Upper lobe of left lung (tissue), 6 donors: ENCODE measurements at regions not wholly inside any gene's neighbourhood (a gene's known extent, or its start where the extent isn't known, plus 50 kb on each side); places are given as distances from the start of the nearest gene placed in this dataset.

Experiments
- ATAC-seq, 2 donors: fragments of 200-7000 bp; cut with Tn5 transposase; one replicate each; pipeline ENCODE4 v1.9.1; 2022; ENCODE audit warnings: mild to moderate bottlenecking in 2 of 2, moderate library complexity in 2 of 2; ENCODE audit not compliant: low FRiP score in 2 of 2
- DNase-seq, 2 donors: peaks; one replicate each; pipeline ENCODE4 v3.0.0-alpha.2; 2019 to 2020
- H3K27ac ChIP-seq, 4 donors: fragments of 200-600 bp; sonication (generic); one replicate each; pipeline ENCODE4 v1.5.1; 2016 to 2019
- H3K27me3 ChIP-seq, 4 donors: fragments of 200-600 bp; sonication (generic); one replicate each; pipeline ENCODE4 v1.5.1; 2017 to 2019
- H3K36me3 ChIP-seq, 4 donors: fragments of 200-600 bp; sonication (generic); one replicate each; pipeline ENCODE4 v1.5.1; 2016 to 2019
- H3K4me1 ChIP-seq, 4 donors: fragments of 200-600 bp; sonication (generic); one replicate each; pipeline ENCODE4 v1.5.1; 2018 to 2019
- H3K4me3 ChIP-seq, 4 donors: fragments of 200-600 bp; sonication (generic); one replicate each; pipeline ENCODE4 v1.5.1; 2017 to 2019; ENCODE audit warnings: mild to moderate bottlenecking in 2 of 4, moderate library complexity in 1 of 4
- H3K9me3 ChIP-seq, 4 donors: fragments of 200-600 bp; sonication (generic); one replicate each; pipeline ENCODE4 v1.5.1; 2018 to 2019
- EP300 ChIP-seq, 4 donors: sonication (generic); formaldehyde crosslinking; IDR thresholded peaks; one replicate each; pipeline ENCODE4 v1.5.1; 2017; ENCODE audit warnings: antibody characterized with exemption in 4 of 4, control low read depth in 2 of 4
- POLR2A ChIP-seq, 4 donors: fragments of 450-650 bp; IDR thresholded peaks; one replicate each; pipeline ENCODE4 v1.5.1; 2016 to 2017; ENCODE audit warnings: antibody characterized with exemption in 4 of 4, mild to moderate bottlenecking in 2 of 4
- POLR2AphosphoS5 ChIP-seq, 2 donors: sonication (generic); formaldehyde crosslinking; IDR thresholded peaks; one replicate each; pipeline ENCODE4 v1.5.1; 2017; ENCODE audit warnings: antibody characterized with exemption in 2 of 2
- WGBS, 2 donors: methylation state at CpG; one replicate each; pipeline ENCODE4 v1.1.5; 2017 to 2018; 5-methylcytosine and 5-hydroxymethylcytosine counted together
- TF ChIP-seq, protein P1 (sequence below), 6 experiments: fragments of 450-650 bp in 4 of 6; fragments of 200-600 bp in 2 of 6; sonication (generic) in 2 of 6; IDR thresholded peaks; one replicate each; pipeline ENCODE4 v1.5.1; 2016 to 2019; ENCODE audit warnings: antibody characterized with exemption in 6 of 6
- donor health status: DM: no; HTN: no; CAD: no; lungs with moderate emphysema.
- donor health status: DM: no; HTN: yes; CAD: no; lungs with severe emphysema.

DNA sequence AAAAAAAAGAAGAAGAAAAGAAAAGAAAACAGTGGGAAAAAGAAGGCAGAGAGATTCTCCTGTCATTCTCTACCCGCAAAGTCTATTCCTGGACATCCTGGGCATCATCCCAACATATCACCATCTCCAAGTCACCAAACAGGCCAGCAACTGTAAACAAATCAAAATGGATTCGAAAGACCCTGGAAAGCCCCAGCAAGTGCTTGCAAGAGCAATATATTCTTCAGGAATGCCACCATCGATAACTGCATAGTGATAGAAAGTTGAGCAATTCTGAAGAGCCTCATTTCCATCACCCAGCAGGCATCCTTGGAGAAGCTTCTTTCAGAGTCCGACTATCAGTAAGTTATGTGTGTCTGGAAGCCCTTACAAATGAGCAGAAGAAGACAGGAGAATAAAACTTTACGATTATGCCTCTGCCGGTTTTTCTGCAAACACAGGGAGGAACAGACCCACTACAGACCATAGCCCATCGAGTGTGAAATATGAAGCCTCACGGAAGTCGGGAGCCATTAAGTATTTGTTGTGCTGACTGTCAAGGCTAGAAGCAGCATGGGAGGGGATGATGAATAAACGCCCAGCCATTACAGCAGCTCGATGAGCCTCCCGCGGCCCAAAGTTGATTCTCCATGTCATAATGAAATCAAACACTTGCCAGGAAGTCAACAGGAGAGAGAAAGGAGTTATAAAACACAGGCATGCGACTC is 64.5 kb upstream of the SEC14L1 start:
- no peaks in the 10 kb centered on the region for H3K36me3 ChIP-seq
- DNase-seq (no peak), ATAC-seq (peak in 1 of 2 donors; percentile 24)
- H3K27ac ChIP-seq = no peak overlapping the region
- TF ChIP-seq POLR2A (IDR thresholded peaks at IDR 0.05) (no peak), POLR2AphosphoS5 (IDR thresholded peaks at IDR 0.05) (no peak), EP300 (IDR thresholded peaks at IDR 0.05) (no peak)
- TF ChIP-seq, protein P1, sequence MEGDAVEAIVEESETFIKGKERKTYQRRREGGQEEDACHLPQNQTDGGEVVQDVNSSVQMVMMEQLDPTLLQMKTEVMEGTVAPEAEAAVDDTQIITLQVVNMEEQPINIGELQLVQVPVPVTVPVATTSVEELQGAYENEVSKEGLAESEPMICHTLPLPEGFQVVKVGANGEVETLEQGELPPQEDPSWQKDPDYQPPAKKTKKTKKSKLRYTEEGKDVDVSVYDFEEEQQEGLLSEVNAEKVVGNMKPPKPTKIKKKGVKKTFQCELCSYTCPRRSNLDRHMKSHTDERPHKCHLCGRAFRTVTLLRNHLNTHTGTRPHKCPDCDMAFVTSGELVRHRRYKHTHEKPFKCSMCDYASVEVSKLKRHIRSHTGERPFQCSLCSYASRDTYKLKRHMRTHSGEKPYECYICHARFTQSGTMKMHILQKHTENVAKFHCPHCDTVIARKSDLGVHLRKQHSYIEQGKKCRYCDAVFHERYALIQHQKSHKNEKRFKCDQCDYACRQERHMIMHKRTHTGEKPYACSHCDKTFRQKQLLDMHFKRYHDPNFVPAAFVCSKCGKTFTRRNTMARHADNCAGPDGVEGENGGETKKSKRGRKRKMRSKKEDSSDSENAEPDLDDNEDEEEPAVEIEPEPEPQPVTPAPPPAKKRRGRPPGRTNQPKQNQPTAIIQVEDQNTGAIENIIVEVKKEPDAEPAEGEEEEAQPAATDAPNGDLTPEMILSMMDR (IDR thresholded peaks at IDR 0.05) = no peak
- WGBS, 2 donors = 29 to 37% methylated on average over 14 of the region's 14 CpGs
- no peaks in the 10 kb centered on the region for H3K9me3 ChIP-seq
- no peaks in the 10 kb centered on the region for H3K4me1 ChIP-seq
- H3K27me3 ChIP-seq = no peaks in the 10 kb centered on the region
- H3K4me3 ChIP-seq = no peak overlapping the region

DNA sequence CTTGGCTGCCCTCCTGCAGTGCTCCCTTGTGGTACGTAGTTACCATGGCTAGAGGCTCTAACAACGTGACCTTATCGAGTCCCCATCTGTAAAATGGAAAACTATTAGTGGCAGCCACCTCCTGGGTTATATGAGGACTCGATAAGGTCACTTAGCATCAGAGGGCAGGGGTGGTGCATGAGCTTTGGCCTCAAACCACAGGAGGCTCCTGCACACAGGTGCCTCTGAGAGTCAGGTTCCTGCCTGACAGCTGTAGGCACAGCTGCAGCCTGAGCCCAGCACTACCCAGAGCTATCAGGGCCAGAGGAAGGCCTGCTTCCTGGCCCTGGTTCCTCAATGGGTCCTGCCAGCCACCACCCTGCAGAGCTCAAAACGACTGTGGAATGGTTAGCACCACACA is 57.2 kb upstream of the SEC14L1 start:
- H3K4me1 ChIP-seq = peaks cover 16 to 21% (median 19%) of the 10 kb centered on the region in 4 donors
- H3K9me3 ChIP-seq = no peaks in the 10 kb centered on the region
- ATAC-seq (no peak), DNase-seq (no peak)
- no peaks in the 10 kb centered on the region for H3K27me3 ChIP-seq
- H3K36me3 ChIP-seq = no peaks in the 10 kb centered on the region
- TF ChIP-seq POLR2A (IDR thresholded peaks at IDR 0.05) (no peak), EP300 (IDR thresholded peaks at IDR 0.05) (no peak)
- TF ChIP-seq, protein P1 (IDR thresholded peaks at IDR 0.05) = no peak
- H3K4me3 ChIP-seq = no peak overlapping the region
- WGBS, 2 donors = 71 to 88% methylated on average over 4 to 5 of the region's 5 CpGs
- H3K27ac ChIP-seq = no peak overlapping the region

DNA sequence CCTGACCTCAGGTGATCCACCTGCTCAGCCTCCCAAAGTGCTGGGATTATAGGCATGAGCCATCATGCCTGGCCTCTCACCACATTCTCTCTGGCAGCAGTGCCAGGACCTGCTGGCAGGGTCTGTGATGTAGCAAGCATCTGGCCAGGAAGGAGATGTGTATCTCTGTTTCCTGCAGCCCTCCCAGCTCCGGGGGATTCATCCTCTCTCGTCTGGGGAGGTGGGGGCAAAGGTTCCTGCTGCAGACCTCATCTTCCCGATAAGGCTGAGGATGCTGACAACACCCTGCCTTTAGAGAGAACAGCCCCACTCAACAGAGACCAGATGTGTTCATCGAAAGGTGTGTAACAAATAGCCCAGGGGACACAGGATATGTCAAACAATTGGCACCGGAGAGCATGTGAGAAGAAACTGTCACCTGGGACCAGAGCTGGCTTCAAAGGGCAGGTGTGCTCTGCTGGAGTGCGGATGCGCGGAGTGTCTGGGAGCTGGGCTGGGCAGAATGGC is 54.8 kb upstream of the SEC14L1 start:
- no peaks in the 10 kb centered on the region for H3K27me3 ChIP-seq
- DNase-seq (no peak), ATAC-seq (no peak)
- H3K27ac ChIP-seq = peak overlapping the region in 1 of 4 donors; percentile 24
- TF ChIP-seq POLR2AphosphoS5 (IDR thresholded peaks at IDR 0.05) (no peak), EP300 (IDR thresholded peaks at IDR 0.05) (no peak), POLR2A (IDR thresholded peaks at IDR 0.05) (no peak)
- TF ChIP-seq, protein P1 (IDR thresholded peaks at IDR 0.05) = no peak
- no peaks in the 10 kb centered on the region for H3K9me3 ChIP-seq
- peaks cover 0 to 12% (median 2%) of the 10 kb centered on the region in 4 donors for H3K36me3 ChIP-seq
- peaks cover 34 to 43% (median 36%) of the 10 kb centered on the region in 4 donors for H3K4me1 ChIP-seq
- no peak overlapping the region for H3K4me3 ChIP-seq
- 23 to 33% methylated on average over 8 of the region's 8 CpGs for WGBS, 2 donors

DNA sequence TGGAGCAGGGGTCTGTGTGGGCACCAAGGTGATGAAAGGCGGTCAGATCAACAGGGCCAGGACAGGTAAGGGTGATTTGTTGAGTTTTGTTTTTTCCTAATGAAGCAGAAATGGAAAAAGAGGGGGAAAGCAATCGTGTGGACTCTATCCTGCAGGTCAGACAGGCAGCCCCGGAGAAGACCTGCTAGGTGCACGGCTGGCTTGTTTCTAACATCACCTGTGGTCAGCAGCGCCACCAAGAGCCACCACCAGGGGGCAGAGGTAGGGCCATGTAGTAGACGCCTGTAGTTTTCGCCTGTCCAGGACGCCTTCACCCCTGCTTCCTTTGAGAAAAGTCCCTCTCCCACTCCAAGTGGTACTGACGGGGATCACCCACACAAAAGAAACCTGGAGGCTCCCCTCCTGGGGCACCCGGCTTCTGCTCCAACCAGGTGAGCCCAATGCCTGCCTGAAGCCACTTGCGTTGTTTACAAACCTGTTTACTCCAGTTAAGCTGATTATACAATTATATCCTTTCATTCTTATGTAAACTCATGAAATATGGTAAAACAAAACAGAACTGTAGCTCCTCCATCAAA is 54.2 kb upstream of the SEC14L1 start:
- WGBS, 2 donors = 17 to 22% methylated on average over 11 of the region's 11 CpGs
- peaks cover 0 to 17% (median 5%) of the 10 kb centered on the region in 4 donors for H3K36me3 ChIP-seq
- H3K9me3 ChIP-seq = no peaks in the 10 kb centered on the region
- ATAC-seq (peak; percentile 80 to 84), DNase-seq (peak; percentile 82 to 93)
- H3K4me1 ChIP-seq = peaks cover 37 to 49% (median 41%) of the 10 kb centered on the region in 4 donors
- H3K4me3 ChIP-seq = no peak overlapping the region
- H3K27ac ChIP-seq = peak overlapping the region in 1 of 4 donors; percentile 24
- no peaks in the 10 kb centered on the region for H3K27me3 ChIP-seq
- TF ChIP-seq EP300 (IDR thresholded peaks at IDR 0.05) (no peak), POLR2AphosphoS5 (IDR thresholded peaks at IDR 0.05) (no peak)
- TF ChIP-seq, protein P1 (IDR thresholded peaks at IDR 0.05) = peak; percentile 88 to 93 (median 92)
